ENCODE measurements at regions not wholly inside any gene's neighbourhood (a gene's known extent, or its start where the extent isn't known, plus 50 kb on each side); places are given as distances from the start of the nearest gene placed in this dataset.
A peak's percentile ranks its signal among the peaks of the same experiment; 100 is the strongest.
"Not testable (repeated sequence)": the region's sequence is repeated elsewhere in the genome, so short reads cannot be mapped to it uniquely, and the experiment has no call there.

DNA sequence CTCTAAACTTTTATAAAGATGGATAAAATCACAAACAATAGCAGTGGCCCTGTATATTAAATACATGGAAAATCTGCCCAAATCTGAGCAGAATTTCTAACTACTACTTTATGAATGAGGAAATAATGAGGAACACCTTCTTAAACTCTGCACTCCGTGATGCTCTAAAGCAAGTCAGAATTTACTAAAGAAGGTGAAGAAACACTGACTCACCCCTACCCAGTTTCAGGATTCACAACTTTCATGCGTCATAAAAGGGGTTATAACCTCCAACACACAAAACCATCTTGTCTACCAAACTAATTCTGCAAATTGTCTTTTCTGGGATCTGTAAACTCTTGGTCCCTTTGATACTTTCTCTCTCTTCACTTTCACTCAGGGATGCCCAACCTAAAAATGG, 561.1 kb upstream of the ACO1 start:
- DNase-seq = no peak

DNA sequence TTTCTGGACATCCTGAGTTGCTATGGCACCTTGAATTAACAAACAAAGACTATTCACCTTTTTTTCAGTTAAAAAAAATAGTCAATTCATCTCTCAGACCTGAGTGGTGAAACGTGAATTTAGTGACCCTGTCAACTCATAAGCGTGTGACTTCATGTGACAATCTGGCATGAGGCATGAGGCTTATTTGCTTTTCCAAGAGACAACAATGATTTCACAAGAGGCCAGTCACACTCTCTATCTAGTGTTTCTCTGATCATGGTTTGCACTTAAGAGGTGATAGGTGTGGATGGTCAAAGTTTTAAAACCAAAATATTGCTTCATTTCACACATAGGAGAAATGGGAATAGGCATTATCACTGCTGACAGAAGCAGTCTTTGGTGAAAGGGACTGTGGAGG, 559.6 kb upstream of the ACO1 start:
- no peak for DNase-seq

DNA sequence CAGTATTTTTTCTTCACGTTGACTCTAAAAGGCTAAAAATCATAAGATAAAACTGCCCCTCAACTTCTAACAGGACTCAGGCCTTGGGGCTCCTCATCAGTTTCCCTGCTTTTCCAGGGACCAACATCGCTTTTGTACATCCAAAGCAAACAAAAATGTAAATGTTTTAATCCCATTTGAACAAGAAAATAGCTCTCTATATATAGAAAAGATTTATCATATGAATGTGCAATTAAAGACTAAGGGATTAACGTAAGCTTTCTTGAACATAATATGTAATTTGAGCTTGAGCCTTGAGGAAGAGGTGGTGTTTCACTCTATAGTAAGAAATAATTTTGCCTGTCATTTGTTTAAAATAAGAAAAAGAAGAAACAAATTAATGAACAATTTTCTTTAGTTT, 547.2 kb upstream of the ACO1 start:
- DNase-seq = no peak

DNA sequence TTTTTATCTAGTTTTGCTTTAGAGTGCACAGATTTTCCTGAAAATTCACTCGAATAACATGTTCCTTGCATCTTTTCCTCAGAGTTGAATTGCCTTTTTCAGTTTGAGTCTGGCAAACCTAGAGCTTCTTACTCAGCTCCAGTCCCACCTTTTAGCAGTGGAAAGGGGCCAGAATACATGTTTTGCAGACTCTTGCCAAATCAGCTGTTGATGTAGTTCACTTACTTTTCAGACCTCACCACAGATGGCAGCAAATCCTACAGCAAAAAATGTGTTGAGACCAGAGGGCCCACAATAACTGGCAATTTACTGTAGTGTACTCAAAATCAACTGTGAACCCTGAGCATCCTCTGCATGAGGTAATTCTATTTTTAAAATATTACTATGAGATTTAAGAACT, 545.2 kb upstream of the ACO1 start:
- peak; percentile 51 for DNase-seq

DNA sequence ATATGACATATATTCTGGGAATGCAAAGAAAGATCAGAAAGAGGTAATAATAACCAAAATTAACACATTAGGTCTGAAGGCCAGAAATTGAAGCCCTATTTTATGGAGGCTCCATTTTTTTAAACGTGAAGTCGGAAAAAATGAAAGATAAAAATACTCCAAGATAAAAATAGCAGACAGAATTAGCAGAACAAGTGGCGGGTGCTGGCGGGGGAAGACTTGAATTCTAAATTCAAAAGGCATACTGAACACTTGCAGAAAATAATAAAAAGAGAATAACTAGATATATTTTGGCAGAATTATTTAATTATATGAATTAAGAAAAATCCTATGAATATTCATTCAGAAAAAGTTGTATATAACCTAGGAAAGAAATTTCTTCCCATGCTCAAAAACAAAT, 543.7 kb upstream of the ACO1 start:
- DNase-seq = no peak

DNA sequence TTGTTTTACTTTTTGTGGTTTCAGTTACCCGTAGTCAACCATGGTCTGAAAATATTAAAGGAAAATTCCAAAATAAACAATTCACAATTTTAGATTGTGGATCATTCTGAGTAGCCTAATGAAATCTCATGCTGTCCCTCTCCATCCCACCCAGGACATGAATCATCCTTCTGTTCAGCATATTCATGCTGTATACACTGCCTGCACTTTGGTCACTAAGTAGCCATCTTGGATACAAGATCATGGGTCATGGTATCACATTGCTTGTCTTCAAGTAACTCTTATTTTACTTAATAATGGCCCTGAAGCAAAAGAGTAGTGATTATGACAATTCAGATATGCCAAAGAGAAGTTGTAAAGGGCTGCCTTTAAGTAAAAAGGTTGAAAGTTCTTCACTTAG, 536.5 kb upstream of the ACO1 start:
- DNase-seq = no peak

DNA sequence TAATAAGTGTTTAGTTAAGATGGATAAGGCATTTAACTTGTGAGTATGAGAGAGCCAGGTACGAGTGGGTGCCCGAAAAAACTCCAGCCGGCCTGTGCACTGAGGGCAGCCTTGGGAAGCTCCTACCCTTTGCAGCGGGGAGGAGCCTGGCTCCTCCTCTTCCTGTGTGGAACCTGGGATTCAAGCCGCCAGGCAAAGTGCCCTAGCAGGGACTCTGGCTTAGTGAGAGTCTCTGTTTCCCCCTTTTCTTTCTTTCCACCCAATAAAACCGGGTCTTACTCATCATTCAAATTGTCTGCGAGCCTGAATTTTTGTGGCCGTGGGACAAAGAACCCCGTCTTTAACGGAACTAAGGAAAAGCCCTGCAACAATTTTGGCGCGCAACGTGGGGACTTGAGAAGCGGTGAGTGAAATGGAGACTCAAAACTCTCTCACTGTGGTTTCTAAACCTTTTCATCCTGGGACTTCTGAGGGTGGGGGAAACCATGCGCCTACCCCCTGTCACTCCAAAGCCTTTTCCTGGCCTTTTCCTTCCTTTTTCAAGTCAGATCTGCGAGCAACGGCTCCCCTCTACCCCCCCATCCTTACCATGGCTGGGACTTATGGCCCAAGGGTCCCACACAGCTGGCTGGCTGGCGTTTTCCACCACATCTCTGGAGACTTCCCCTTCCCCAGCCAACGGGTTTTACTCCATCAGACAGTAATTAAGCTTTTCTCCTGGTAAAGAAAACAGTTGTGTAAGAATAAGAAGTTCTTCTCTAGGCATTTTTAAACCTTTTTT, 535.7 kb upstream of the ACO1 start:
- no peak for DNase-seq

DNA sequence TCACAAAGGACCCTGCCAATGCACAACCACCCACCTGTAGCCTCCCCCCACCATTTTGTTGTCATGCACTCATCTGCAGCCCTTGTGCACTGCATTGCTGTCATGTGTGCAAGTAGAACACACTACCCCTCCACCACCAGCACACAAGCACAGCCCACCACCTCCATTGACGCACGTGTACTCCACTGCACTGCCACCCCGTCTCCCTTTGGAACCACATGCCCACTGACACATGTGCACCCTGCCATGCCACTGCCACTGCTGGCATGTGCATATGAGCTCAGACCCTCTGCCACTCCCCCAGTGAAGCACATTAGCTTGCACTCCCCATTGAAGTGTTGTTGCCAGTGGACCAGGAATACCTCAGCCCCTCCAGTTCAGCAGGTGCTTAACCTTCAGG, 530.3 kb upstream of the ACO1 start:
- DNase-seq = no peak

DNA sequence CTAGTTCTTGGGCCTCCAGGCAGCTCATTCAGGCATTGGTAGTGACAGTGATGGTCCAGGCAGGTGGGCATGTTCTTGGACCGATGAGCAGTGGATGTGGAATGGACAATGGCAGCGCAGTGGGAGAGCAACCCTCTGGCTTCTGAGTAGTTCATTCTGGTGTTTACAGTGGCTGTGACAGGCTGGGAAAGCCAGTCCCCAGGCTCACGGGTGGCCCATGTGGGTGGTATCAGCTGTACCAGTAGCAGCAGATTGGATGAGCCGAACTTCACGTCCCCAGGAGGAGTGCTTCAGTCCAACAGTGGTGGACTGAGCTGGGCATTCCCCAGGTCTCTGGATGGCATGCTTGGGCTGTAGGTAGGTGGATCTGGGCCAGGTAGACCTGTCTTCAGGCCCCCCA, 515.6 kb upstream of the ACO1 start:
- no peak for DNase-seq

DNA sequence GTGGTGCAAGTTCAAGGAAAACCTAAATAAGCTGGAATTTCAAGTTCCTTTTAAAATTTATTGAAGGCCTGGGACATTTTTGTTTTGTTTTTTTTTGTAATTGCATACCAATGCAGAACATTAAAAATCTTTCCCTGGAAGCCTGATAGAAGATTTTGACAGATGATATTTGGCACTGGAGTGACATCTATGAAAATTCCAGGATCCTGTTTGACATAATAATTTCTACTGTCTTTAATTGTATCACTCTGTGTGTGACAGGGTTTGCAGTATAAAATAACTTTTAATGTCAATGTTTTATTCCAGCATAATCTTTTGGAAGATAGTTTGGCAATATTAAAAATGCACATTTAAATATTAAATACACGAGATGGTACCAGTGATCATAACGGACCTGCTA, 514.2 kb upstream of the ACO1 start:
- no peak for DNase-seq

DNA sequence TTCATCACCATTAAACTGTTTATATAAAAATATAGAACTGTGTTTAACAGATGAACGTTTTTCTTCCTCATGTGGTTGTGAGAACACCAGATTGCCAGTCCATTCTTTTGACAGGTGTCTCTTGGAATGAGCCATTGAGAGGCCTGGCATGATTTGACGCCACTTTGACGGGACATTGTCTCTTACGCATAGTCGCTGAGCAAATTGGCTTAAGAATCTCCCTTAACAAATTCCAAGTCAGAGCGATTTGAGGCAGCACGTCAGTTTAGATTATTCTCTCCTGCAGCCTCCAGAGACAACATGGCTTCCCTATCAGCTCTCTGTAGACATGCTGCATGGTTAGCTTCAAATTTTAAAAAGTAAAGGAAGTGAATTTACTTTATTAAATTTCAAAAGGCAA, 510.7 kb upstream of the ACO1 start:
- DNase-seq = no peak

DNA sequence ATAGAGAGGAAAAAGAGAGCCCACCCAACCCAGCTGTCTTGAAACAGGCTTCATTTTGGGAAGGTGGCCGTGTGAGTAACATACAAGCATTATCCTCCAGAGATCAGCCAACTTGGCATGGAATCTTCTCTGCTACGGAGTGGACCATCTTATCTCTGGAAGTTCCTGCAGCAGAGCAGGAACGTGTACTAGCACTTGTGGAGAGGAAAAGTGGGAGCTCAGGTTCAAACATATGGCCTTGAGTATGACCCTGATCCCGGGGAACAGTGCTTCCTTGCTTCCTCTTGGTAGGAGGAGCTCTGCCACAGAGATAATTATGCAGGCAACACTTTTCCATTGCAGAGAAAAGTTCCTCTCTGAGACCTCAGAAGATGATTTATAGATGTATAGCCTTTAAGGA, 490.4 kb upstream of the ACO1 start:
- no peak for DNase-seq

DNA sequence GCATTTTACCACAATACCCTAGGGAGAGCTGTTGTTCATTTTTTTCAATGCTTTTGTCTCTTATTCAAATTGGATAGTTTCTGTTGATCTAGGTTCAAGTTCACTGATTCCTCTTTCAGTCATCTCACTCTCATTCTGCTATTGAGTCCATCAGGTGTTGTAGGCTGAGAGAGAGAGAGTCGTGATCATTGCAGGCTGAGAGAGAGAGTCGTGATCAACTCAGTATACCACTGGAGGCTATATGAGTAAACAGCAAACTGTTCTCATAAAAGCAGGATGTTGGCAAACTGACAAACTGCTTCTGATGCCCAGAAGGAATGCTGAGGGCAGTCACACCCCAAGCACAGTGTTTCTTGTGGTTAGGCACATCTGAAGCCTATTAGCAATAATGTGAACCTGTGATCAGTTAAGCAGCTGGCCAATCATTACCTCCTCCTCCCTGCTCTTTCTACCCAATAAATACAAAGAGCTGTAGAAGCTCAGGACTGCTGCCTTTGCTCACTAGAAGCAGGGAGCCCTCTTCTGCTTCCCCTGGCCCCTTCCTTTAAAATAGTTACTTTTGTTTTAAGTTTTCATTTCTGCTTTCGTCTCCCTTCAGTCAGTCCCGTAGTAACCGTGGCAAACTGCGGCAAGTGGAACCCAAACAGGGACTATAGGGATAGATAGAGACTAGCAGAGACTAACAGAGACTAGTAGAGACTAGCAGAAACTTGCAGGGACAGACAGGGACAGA, 476.1 kb upstream of the ACO1 start:
- DNase-seq = no peak

DNA sequence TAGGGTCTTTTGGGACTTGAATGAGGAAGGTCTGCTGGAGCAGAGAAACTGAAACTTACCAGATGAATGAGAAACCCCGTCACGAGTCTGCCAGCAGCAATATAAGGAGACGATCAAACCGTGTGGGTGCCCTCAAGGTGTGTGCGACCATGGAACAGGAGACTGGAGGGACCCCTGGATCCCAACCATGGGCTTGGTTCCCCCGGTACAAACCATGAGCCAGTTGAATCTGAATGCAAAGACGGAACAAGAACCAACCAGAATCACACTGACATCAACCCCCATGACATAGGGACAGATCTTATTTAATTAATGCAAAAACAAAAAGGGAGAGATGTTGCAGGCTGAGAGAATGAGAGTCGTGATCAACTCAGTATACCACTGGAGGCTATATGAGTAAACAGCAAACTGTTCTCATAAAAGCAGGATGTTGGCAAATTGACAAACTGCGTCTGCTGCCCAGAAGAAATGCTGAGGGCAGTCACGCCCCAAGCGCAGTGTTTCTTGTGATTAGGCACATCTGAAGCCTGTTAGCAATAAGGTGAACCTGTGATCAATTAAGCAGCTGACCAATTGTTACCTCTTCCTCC, 475.5 kb upstream of the ACO1 start:
- DNase-seq = no peak

DNA sequence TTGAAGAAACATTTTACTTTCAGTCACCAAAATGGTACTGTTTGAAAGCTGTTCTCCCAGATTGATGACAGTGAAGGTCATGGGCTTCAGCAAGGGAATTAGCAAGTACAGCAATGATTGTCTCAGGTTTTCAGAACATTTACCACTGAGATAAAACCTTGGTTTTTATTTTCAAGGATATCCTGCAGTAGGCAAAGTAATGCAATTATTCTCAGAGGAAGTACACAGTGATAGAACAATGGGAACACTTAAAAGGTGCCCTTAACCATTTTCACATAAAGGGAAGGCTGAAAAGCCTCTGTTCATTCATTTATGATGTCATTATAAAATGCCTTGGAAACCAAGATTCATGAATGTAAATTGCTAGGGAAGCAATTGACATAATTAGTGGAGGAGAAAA, 471.8 kb upstream of the ACO1 start:
- no peak for DNase-seq

DNA sequence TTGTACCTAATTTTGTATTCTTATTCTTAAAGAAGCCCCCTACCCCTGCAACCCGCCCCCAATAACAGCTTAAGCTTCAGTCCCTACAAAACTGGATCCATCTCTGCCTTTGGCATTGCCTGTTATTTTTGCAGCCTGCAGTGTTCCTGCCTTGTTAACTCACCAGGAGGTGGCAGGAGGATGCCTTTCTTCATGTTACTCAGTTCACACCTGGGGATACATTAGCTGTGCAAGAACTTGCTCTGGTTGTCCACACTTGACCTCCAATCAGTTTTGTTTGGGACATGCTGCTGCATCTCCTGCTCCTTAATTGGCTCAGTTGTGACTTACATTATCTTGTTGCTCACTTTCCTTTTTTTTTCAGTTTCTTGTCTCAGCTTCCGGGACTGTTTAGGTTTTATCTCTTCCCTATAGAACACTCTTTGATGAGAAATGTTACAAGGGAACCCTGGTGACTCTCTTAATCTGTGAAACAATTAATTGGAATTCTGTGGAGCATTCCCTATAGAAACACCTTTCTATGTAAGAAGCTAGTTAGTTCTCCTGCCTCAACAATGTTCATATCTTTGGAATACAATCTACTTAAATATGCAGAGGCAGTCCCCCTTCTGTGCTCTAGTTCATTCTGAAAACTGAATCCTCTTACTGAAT, 467.7 kb upstream of the ACO1 start:
- no peak for DNase-seq

DNA sequence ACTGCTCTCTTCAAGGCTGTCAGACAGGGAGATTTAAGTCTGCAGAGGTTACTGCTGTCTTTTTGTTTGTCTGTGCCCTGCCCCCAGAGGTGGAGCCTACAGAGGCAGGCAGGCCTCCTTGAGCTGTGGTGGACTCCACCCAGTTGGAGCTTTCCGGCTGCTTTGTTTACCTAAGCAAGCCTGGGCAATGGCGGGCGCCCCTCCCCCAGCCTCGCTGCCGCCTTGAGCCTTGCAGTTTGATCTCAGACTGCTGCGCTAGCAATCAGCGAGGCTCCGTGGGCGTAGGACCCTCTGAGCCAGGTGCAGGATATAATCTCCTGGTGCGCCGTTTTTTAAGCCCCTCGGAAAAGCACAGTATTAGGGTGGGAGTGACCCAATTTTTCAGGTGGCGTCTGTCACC, 446.7 kb upstream of the ACO1 start:
- not testable (repeated sequence) for DNase-seq

DNA sequence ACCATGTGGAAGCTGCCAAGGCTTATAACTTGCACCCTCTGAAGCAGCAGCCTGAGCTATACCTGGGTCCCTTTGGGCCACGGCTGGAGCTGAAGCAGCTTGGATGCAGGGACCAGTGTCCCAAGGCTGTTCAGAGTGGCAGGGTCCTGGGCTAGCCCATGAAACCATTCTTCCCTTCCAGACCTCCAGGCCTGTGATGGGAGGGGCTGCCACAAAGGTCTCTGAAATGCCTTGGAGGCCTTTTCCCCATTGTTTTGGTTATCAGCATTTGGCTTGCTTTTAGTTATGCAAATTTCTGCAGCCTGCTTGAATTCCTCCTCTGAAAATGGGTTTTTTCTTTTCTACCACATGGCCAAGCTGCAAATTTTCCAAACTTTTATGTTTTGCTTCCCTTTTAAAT, 433.7 kb upstream of the ACO1 start:
- no peak for DNase-seq

DNA sequence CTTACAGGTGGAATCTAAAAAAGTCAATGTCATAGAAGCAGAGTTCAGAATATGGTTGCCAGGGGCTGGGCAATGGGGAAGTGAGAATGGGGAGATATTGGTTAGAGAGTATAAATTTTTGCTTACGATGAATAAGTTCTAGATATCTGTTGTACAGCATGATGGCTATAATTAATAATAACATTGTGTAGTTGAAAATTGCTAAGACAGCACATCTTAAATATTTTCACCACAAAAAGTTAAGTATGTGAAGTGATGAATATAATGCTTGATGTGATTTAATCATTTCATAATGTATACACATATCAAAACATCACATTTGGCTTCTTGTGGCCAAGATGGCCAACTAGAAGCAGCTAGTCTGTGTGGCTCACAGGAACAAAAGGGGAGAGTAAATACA, 425.9 kb upstream of the ACO1 start:
- DNase-seq = no peak

DNA sequence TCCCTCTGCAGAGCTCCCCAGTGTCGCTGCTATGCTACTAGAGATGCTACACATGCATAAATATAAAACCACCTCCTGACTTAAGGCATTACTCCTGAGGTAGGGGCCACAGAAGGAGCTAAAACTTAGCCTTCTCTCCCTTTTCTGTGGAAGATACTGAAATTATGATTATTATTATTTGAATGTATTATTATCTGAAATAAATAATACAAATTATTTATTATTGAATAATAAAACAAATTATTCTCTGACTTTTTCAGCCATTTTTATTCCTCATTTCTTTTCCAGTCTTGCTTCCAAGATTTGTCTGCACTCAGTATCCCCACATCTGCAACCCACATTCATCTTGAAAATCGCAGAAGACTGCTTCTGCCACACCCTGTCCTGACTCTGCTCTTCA, 414.9 kb upstream of the ACO1 start:
- no peak for DNase-seq

DNA sequence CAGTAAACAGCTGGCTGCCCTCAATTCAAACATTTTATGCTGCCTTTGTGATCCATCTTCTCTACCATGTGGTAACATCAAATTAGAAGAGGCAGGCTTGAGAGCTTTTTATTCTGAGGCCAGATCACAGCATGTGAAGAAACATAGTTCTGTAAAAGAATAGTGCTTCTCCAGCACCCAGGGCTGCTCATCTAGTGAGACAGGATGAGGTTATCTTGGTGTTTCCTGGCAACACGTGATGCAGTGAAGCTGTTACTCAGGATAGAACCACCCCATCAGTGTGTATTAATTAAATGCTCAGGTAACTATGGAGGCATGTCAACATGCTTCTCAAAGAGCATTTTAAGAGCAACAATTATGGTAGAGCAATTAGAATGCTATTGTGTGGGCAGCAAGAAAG, 400.5 kb upstream of the ACO1 start:
- DNase-seq = no peak

DNA sequence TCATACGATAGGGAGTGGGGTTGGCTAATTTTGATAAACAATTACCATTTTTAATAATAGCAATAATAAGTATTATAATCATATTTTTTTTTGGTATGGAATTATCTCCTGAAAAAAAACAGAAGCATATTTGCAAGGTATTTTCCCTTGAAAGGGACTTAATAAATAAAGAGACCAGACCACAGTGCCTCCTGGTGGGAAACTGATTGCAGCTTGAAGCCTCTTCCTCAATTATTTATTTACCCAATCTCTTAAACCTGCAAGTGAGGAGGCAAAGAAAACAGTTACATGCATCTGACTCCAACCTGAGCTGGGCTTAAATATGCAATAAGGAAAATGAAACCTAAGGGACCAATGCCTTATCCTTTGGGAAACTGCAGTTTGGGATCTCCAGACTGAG, 388.1 kb upstream of the ACO1 start:
- DNase-seq = no peak

DNA sequence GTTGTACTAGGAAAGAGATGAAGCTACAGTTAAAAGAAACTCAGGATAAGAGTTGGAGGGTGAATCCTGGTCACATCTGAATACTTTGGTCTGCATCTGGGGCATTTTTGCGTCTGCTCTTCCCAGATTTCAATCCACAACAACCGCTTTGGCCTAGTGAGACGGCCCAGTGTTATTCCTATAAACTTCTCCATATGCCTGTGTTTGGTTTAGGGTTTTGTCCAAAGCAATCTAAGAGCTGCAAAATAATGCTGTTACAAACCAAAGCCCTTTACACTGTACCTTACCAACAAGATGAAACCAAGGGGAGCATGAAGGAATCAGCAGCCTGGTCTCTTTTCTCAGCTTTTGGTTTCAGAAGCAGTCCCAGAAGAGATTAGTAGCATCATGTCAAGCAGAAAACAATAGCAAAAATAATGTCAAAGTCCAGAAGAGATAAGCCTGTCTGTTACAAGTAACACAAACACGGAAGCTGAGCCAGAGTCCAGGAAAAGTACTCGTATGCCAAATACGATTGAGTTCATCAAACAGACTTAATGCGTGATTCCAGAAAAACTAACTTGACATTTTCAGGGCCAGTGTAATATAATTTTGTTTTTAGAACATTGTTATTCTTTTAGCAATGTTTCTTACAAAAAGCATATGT, 379.9 kb upstream of the ACO1 start:
- DNase-seq = no peak

Data from right forelimb (tissue), 1 donor.